ENCODE measurements at regions not wholly inside any gene's neighbourhood (a gene's known extent, or its start where the extent isn't known, plus 50 kb on each side); places are given as distances from the start of the nearest gene placed in this dataset.
"Not testable (repeated sequence)": the region's sequence is repeated elsewhere in the genome, so short reads cannot be mapped to it uniquely, and the experiment has no call there.

- DNase-seq, result no peak
Measured at GRCh38 chr2:71935262-71935848, 212.3 kb downstream of the CYP26B1 start.

- no peak for DNase-seq
Measured at GRCh38 chr2:71934595-71935261, 212.9 kb downstream of the CYP26B1 start.

GRCh38 chr2:71934320-71934593, 213.4 kb downstream of the CYP26B1 start:
- no peak for DNase-seq

- DNase-seq, result no peak
Measured at GRCh38 chr2:71933467-71934319, 214.0 kb downstream of the CYP26B1 start.

GRCh38 chr2:71932780-71933466, 214.7 kb downstream of the CYP26B1 start:
- no peak for DNase-seq

GRCh38 chr2:71932037-71932779, 215.5 kb downstream of the CYP26B1 start:
- no peak for DNase-seq

GRCh38 chr2:71930049-71930681, 217.5 kb downstream of the CYP26B1 start:
- DNase-seq, result peak; percentile 4

GRCh38 chr2:71929482-71929772, 218.2 kb downstream of the CYP26B1 start:
- no peak for DNase-seq

GRCh38 chr2:71928734-71929481, 218.8 kb downstream of the CYP26B1 start:
- no peak for DNase-seq

- DNase-seq, result no peak
Measured at GRCh38 chr2:71927757-71928715, 219.6 kb downstream of the CYP26B1 start.

GRCh38 chr2:71926876-71927756, 220.5 kb downstream of the CYP26B1 start:
- no peak for DNase-seq

- DNase-seq, result no peak
Measured at GRCh38 chr2:71926089-71926447, 221.6 kb downstream of the CYP26B1 start.

GRCh38 chr2:71925268-71926088, 222.2 kb downstream of the CYP26B1 start:
- DNase-seq, result no peak

- DNase-seq, result peak; percentile 42
Measured at GRCh38 chr2:71923887-71924533, 223.7 kb downstream of the CYP26B1 start.

GRCh38 chr2:71923143-71923525, 224.5 kb downstream of the CYP26B1 start:
- no peak for DNase-seq

- no peak for DNase-seq
Measured at GRCh38 chr2:71922499-71923142, 225.0 kb downstream of the CYP26B1 start.

GRCh38 chr2:71922091-71922490, 225.6 kb downstream of the CYP26B1 start:
- DNase-seq, result no peak

- not testable (repeated sequence) for DNase-seq
Measured at GRCh38 chr2:71920819-71921218, 226.8 kb downstream of the CYP26B1 start.

Data from NCI-H2107 (cell line).